Spleen (tissue), 11 donors: ENCODE measurements at regions not wholly inside any gene's neighbourhood (a gene's known extent, or its start where the extent isn't known, plus 50 kb on each side); places are given as distances from the start of the nearest gene placed in this dataset.

ENCODE experiments used
- DNase-seq: peaks from one replicate; pipeline ENCODE4 v3.0.0-alpha.2; 2020
- H3K27ac ChIP-seq, 8 donors: fragments of 200-600 bp; sonication (generic) in 7 of 8; 1 replicate in 4 of 8; 2 replicates in 4 of 8; pipeline versions ENCODE4 v1.5.0 to v1.8.0; 2016 to 2021; ENCODE audit warnings: inconsistent platforms in 4 of 8, mild to moderate bottlenecking in 4 of 8, moderate library complexity in 1 of 8
- H3K27me3 ChIP-seq, 7 donors: fragments of 200-600 bp; sonication (generic) in 6 of 7; replicated peaks in 1 of 7; 1 replicate in 4 of 7; 2 replicates in 3 of 7; pipeline versions ENCODE4 v1.5.0 to v1.8.0; 2016 to 2021; ENCODE audit warnings: inconsistent platforms in 3 of 7, mild to moderate bottlenecking in 1 of 7
- H3K36me3 ChIP-seq, 6 donors: fragments of 200-600 bp; sonication (generic) in 5 of 6; 1 replicate in 4 of 6; 2 replicates in 2 of 6; pipeline versions ENCODE4 v1.5.0 to v1.8.0; 2016 to 2021; ENCODE audit warnings: inconsistent platforms in 2 of 6
- H3K4me1 ChIP-seq, 6 donors: fragments of 200-600 bp; sonication (generic) in 5 of 6; 1 replicate in 3 of 6; 2 replicates in 3 of 6; pipeline versions ENCODE4 v1.5.0 to v1.8.0; 2016 to 2021; ENCODE audit warnings: inconsistent platforms in 3 of 6
- H3K4me3 ChIP-seq, 8 donors: fragments of 200-600 bp; sonication (generic) in 7 of 8; 1 replicate in 4 of 8; 2 replicates in 4 of 8; pipeline versions ENCODE4 v1.5.0 to v1.8.0; 2016 to 2021; ENCODE audit warnings: inconsistent platforms in 4 of 8, mild to moderate bottlenecking in 4 of 8, moderate library complexity in 2 of 8
- H3K9me3 ChIP-seq, 8 donors: fragments of 200-600 bp; sonication (generic) in 7 of 8; 1 replicate in 4 of 8; 2 replicates in 4 of 8; pipeline versions ENCODE4 v1.5.0 to v1.8.0; 2016 to 2021; ENCODE audit warnings: inconsistent platforms in 4 of 8
- POLR2A ChIP-seq, 3 donors: fragments of 450-650 bp; IDR thresholded peaks; one replicate each; pipeline ENCODE4 v1.5.1; 2017; ENCODE audit warnings: antibody characterized with exemption in 3 of 3, mild to moderate bottlenecking in 1 of 3
- POLR2AphosphoS5 ChIP-seq, 3 donors: sonication (generic); formaldehyde crosslinking; IDR thresholded peaks; one replicate each; pipeline ENCODE4 v1.5.1; 2017; ENCODE audit warnings: antibody characterized with exemption in 3 of 3
- WGBS, 5 donors: extraction: QIAGEN DNeasy Blood & Tissue Kit in 3 of 5; methylation state at CpG; one replicate each; pipeline versions ENCODE4 v1.1.5 to v1.1.7; 2013 to 2018; 5-methylcytosine and 5-hydroxymethylcytosine counted together
- intact Hi-C: fragments of 100-400 bp; cut with DNase I; formaldehyde crosslinking; loops from one replicate; pipeline ENCODE4 v1.15.0; 2023; ENCODE audit warnings: low total_unique reads
- TF ChIP-seq, protein P1 (sequence below), 11 experiments: fragments of 200-600 bp in 7 of 11; fragments of 450-650 bp in 4 of 11; sonication (generic) in 4 of 11; IDR thresholded peaks in 8 of 11; conservative IDR thresholded peaks in 3 of 11; 1 replicate in 7 of 11; 2 replicates in 4 of 11; pipeline versions ENCODE4 v1.4.0 to v1.8.0; 2016 to 2021; ENCODE audit warnings: antibody characterized with exemption in 11 of 11, inconsistent platforms in 4 of 11, mild to moderate bottlenecking in 1 of 11
- donor health status: healthy with polysubstance abuse.
- donor health status: DM: no; HTN: no; CAD: no; lungs with moderate emphysema.
- donor health status: DM: no; HTN: no; CAD: no.
- donor health status: Bipolar disorder and iron deficiency.
- donor health status: healthy.
- donor health status: DM: no; HTN: no; CAD: no.
- donor health status: DM: yes; HTN: yes; CAD: no.

GRCh38 chr12:4041187-4041885, 168.1 kb upstream of the PARP11 start:
- DNase-seq, result no peak
- no peaks in the 10 kb centered on the region for H3K36me3 ChIP-seq
- no peak overlapping the region for H3K27ac ChIP-seq
- H3K27me3 ChIP-seq, result peaks cover 0 to 13% (median 0%) of the 10 kb centered on the region in 7 donors
- no peaks in the 10 kb centered on the region for H3K9me3 ChIP-seq
- intact Hi-C loops, result no loop called here
- no peak for TF ChIP-seq POLR2A (IDR thresholded peaks at IDR 0.05)
- no peak for TF ChIP-seq POLR2AphosphoS5 (IDR thresholded peaks at IDR 0.05)
- TF ChIP-seq, protein P1, sequence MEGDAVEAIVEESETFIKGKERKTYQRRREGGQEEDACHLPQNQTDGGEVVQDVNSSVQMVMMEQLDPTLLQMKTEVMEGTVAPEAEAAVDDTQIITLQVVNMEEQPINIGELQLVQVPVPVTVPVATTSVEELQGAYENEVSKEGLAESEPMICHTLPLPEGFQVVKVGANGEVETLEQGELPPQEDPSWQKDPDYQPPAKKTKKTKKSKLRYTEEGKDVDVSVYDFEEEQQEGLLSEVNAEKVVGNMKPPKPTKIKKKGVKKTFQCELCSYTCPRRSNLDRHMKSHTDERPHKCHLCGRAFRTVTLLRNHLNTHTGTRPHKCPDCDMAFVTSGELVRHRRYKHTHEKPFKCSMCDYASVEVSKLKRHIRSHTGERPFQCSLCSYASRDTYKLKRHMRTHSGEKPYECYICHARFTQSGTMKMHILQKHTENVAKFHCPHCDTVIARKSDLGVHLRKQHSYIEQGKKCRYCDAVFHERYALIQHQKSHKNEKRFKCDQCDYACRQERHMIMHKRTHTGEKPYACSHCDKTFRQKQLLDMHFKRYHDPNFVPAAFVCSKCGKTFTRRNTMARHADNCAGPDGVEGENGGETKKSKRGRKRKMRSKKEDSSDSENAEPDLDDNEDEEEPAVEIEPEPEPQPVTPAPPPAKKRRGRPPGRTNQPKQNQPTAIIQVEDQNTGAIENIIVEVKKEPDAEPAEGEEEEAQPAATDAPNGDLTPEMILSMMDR (IDR thresholded peaks at IDR 0.05 in 8 of 11, conservative IDR thresholded peaks at IDR 0.05 in 3 of 11), result no peak
- no peak overlapping the region for H3K4me3 ChIP-seq
- no peaks in the 10 kb centered on the region for H3K4me1 ChIP-seq
- 49 to 61% (median 57%) methylated on average over 7 of the region's 7 CpGs for WGBS, 5 donors

GRCh38 chr12:4039931-4040330, 166.7 kb upstream of the PARP11 start:
- 76 to 95% (median 85%) methylated on average over 2 of the region's 2 CpGs for WGBS, 5 donors
- Histone ChIP-seq H3K36me3 (no peaks in the 10 kb centered on the region), H3K27ac (no peak overlapping the region), H3K9me3 (no peaks in the 10 kb centered on the region), H3K27me3 (peaks cover 0 to 9% (median 0%) of the 10 kb centered on the region in 7 donors), H3K4me1 (peaks cover 0 to 7% (median 0%) of the 10 kb centered on the region in 6 donors), H3K4me3 (no peak overlapping the region)
- no peak for DNase-seq
- intact Hi-C loops, result loop anchor here (10.0 kb wide), 1 partner anchor 155 kb away; no protein-coding TSS in a partner anchor
- TF ChIP-seq POLR2A (IDR thresholded peaks at IDR 0.05), result no peak
- TF ChIP-seq, protein P1 (IDR thresholded peaks at IDR 0.05 in 8 of 11, conservative IDR thresholded peaks at IDR 0.05 in 3 of 11), result no peak

DNA sequence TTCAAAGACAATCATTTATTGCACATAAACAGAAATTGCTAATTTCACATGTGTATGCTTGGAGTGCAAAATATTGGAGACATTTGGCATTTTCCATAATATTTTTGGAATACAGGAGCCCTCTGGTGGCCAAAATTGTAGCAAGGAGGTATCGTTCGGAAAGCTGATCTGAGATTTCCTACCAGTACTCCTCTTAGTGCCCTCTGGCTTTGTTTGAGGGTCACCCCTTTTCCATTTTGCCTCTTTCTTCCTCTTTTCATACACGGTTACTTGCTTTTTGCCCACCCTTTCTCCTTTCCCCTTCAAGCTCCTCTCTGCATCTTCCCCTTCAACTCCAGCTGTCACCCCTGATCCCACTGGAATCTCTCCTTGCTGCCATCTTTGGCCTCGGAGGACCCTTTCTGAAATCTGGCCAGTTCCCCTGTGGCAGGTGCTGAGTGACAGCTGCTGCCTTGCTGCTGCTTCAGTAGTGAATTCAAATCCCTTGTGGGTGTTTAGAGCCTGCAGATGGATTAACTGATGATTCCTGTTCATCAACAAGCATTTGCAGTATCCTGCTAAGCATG, 164.6 kb upstream of the PARP11 start:
- no peak for DNase-seq
- no peak overlapping the region for H3K27ac ChIP-seq
- WGBS, 5 donors, result 29 to 34% (median 32%) methylated on average over 4 of the region's 4 CpGs
- no peaks in the 10 kb centered on the region for H3K36me3 ChIP-seq
- intact Hi-C loops, result loop anchor here (10.0 kb wide), 1 partner anchor 153 kb away; no protein-coding TSS in a partner anchor
- H3K4me1 ChIP-seq, result peaks cover 0 to 7% (median 0%) of the 10 kb centered on the region in 6 donors
- H3K9me3 ChIP-seq, result no peaks in the 10 kb centered on the region
- H3K4me3 ChIP-seq, result no peak overlapping the region
- peaks cover 0 to 9% (median 0%) of the 10 kb centered on the region in 7 donors for H3K27me3 ChIP-seq
- TF ChIP-seq POLR2AphosphoS5 (IDR thresholded peaks at IDR 0.05) (no peak), POLR2A (IDR thresholded peaks at IDR 0.05) (no peak)
- TF ChIP-seq, protein P1 (IDR thresholded peaks at IDR 0.05 in 8 of 11, conservative IDR thresholded peaks at IDR 0.05 in 3 of 11), result peak in 10 of 11 experiments; percentile 24 to 69 (median 52)

- intact Hi-C loops, result loop anchor here (10.0 kb wide), 1 partner anchor 152 kb away; no protein-coding TSS in a partner anchor
- Histone ChIP-seq H3K27ac (no peak overlapping the region), H3K27me3 (peaks cover 0 to 12% (median 0%) of the 10 kb centered on the region in 7 donors), H3K9me3 (no peaks in the 10 kb centered on the region), H3K36me3 (no peaks in the 10 kb centered on the region), H3K4me3 (no peak overlapping the region), H3K4me1 (peaks cover 1 to 11% (median 2%) of the 10 kb centered on the region in 6 donors)
- no peak for DNase-seq
- WGBS, 5 donors, result 67 to 80% (median 73%) methylated on average over 9 of the region's 9 CpGs
- no peak for TF ChIP-seq POLR2AphosphoS5 (IDR thresholded peaks at IDR 0.05)
- no peak for TF ChIP-seq POLR2A (IDR thresholded peaks at IDR 0.05)
- TF ChIP-seq, protein P1 (IDR thresholded peaks at IDR 0.05 in 8 of 11, conservative IDR thresholded peaks at IDR 0.05 in 3 of 11), result no peak
Observed at GRCh38 chr12:4036671-4037271, 163.6 kb upstream of the PARP11 start.
